CD4-positive, alpha-beta T cell (primary cell): ENCODE measurements at regions not wholly inside any gene's neighbourhood (a gene's known extent, or its start where the extent isn't known, plus 50 kb on each side); places are given as distances from the start of the nearest gene placed in this dataset.

Source experiments
- ATAC-seq: fragments of 200-7000 bp; cut with Tn5 transposase; one replicate; pipeline ENCODE4 v1.10.0; 2022; ENCODE audit warnings: mild to moderate bottlenecking; ENCODE audit not compliant: poor library complexity
- CTCF ChIA-PET: fragments of 350-600 bp; sonication (Branson Sonifier 250); formaldehyde crosslinking; loops from one replicate; lab custom pipeline; 2021; ENCODE audit warnings: antibody characterized with exemption, inconsistent platforms; lab: Charles Lee
- POLR2A ChIA-PET: fragments of 350-600 bp; sonication (Branson Sonifier 250); formaldehyde crosslinking; loops from one replicate; lab custom pipeline; 2021; ENCODE audit warnings: antibody characterized with exemption, inconsistent platforms; lab: Charles Lee
- DNase-seq, 14 experiments: peaks; one replicate each; pipeline ENCODE4 v3.0.0-alpha.2; 2013 to 2020; ENCODE audit warnings: mixed read lengths in 2 of 14
- H3K27ac ChIP-seq, 2 donors: one replicate each; pipeline versions ENCODE4 v1.5.1 to v1.7.0; 2013; ENCODE audit warnings: low read length in 2 of 2, low read depth in 1 of 2, mild to moderate bottlenecking in 1 of 2
- H3K27me3 ChIP-seq, 2 experiments: 1 replicate in 1 of 2; 2 replicates in 1 of 2; pipeline versions ENCODE4 v1.6.1 to v1.7.0; 2013; ENCODE audit warnings: low read length in 2 of 2, control low read depth in 1 of 2, mild to moderate bottlenecking in 1 of 2, moderate library complexity in 1 of 2; ENCODE audit not compliant: insufficient read depth in 2 of 2, control insufficient read depth in 1 of 2
- H3K36me3 ChIP-seq: one replicate; pipeline ENCODE4 v1.6.1; 2013; ENCODE audit warnings: low read length, control low read depth; ENCODE audit not compliant: insufficient read depth
- H3K4me1 ChIP-seq: one replicate; pipeline ENCODE4 v1.6.1; 2013; ENCODE audit warnings: low read length, control low read depth; ENCODE audit not compliant: insufficient read depth
- H3K4me3 ChIP-seq: one replicate; pipeline ENCODE4 v1.5.1; 2013; ENCODE audit warnings: mild to moderate bottlenecking, low read length, moderate library complexity
- H3K9me3 ChIP-seq, 2 experiments: 1 replicate in 1 of 2; 2 replicates in 1 of 2; pipeline versions ENCODE4 v1.6.1 to v1.7.0; 2013; ENCODE audit warnings: low read length in 2 of 2, mild to moderate bottlenecking in 2 of 2, control low read depth in 1 of 2, moderate library complexity in 1 of 2; ENCODE audit not compliant: control insufficient read depth in 1 of 2, insufficient read depth in 1 of 2
- H3K27ac Mint-ChIP-seq: one replicate; pipeline ENCODE4 v1.8.0; 2020; ENCODE audit warnings: mixed read lengths
- H3K27me3 Mint-ChIP-seq: one replicate; pipeline ENCODE4 v1.8.0; 2021; ENCODE audit warnings: mixed read lengths
- H3K36me3 Mint-ChIP-seq: one replicate; pipeline ENCODE4 v1.8.0; 2021; ENCODE audit warnings: low read depth, mixed read lengths
- H3K4me1 Mint-ChIP-seq: one replicate; pipeline ENCODE4 v1.8.0; 2021; ENCODE audit warnings: low read depth, mixed read lengths
- H3K4me3 Mint-ChIP-seq: one replicate; pipeline ENCODE4 v1.8.0; 2020; ENCODE audit warnings: mild to moderate bottlenecking, mixed read lengths
- H3K9me3 Mint-ChIP-seq: one replicate; pipeline ENCODE4 v1.8.0; 2020; ENCODE audit warnings: mixed read lengths
- intact Hi-C, 2 experiments: fragments of 100-400 bp; cut with DNase I in 1 of 2; cut with micrococcal nuclease in 1 of 2; formaldehyde crosslinking; loops; one replicate each; pipeline versions ENCODE4 v1.15.1 to v1.9.0; 2023 to 2025; cut with DNase I, micrococcal nuclease
- TF ChIP-seq, protein P1 (sequence below): fragments of 200-600 bp; IDR thresholded peaks from one replicate; pipeline ENCODE4 v1.8.0; 2022; ENCODE audit warnings: antibody characterized with exemption, mild to moderate bottlenecking

GRCh38 chr7:12941512-12941911 lies 254.1 kb downstream of the ARL4A start:
- H3K27ac Mint-ChIP-seq: no peak overlapping the region
- H3K4me3 Mint-ChIP-seq: no peak overlapping the region
- Histone ChIP-seq H3K4me1 (no peaks in the 10 kb centered on the region), H3K27ac (no peak overlapping the region), H3K9me3 (peaks cover 0 to 5% of the 10 kb centered on the region in 2 experiments), H3K27me3 (no peaks in the 10 kb centered on the region), H3K4me3 (no peak overlapping the region), H3K36me3 (no peaks in the 10 kb centered on the region)
- H3K4me1 Mint-ChIP-seq: no peaks in the 10 kb centered on the region
- POLR2A ChIA-PET: no interaction called here
- intact Hi-C loops: no loop called here
- CTCF ChIA-PET: no interaction called here
- TF ChIP-seq, protein P1, sequence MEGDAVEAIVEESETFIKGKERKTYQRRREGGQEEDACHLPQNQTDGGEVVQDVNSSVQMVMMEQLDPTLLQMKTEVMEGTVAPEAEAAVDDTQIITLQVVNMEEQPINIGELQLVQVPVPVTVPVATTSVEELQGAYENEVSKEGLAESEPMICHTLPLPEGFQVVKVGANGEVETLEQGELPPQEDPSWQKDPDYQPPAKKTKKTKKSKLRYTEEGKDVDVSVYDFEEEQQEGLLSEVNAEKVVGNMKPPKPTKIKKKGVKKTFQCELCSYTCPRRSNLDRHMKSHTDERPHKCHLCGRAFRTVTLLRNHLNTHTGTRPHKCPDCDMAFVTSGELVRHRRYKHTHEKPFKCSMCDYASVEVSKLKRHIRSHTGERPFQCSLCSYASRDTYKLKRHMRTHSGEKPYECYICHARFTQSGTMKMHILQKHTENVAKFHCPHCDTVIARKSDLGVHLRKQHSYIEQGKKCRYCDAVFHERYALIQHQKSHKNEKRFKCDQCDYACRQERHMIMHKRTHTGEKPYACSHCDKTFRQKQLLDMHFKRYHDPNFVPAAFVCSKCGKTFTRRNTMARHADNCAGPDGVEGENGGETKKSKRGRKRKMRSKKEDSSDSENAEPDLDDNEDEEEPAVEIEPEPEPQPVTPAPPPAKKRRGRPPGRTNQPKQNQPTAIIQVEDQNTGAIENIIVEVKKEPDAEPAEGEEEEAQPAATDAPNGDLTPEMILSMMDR: no peak
- H3K27me3 Mint-ChIP-seq: peaks cover 6% of the 10 kb centered on the region
- DNase-seq: no peak
- ATAC-seq: no peak
- H3K9me3 Mint-ChIP-seq: no peaks in the 10 kb centered on the region
- H3K36me3 Mint-ChIP-seq: no peaks in the 10 kb centered on the region

DNA sequence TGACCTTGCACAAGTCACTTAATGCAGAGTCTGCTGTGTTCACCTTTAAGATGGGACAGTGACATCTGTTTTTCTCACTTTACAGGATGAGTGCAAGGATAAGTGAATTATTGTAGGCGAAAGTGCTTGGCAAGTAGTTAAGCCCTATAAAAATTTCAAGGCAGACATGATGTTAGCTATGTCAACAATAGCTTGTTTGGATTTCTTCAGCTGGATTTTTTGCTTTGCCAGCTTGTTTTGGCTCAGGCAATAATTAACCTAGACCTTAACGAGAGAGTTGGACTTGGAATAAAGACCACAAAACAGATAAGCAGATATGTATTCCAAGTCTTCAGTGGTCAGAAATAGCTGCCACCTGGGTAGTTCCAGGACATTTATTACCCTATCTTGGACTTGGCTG lies 255.2 kb downstream of the ARL4A start:
- CTCF ChIA-PET: no interaction called here
- H3K9me3 Mint-ChIP-seq: no peaks in the 10 kb centered on the region
- ATAC-seq: no peak

DNA sequence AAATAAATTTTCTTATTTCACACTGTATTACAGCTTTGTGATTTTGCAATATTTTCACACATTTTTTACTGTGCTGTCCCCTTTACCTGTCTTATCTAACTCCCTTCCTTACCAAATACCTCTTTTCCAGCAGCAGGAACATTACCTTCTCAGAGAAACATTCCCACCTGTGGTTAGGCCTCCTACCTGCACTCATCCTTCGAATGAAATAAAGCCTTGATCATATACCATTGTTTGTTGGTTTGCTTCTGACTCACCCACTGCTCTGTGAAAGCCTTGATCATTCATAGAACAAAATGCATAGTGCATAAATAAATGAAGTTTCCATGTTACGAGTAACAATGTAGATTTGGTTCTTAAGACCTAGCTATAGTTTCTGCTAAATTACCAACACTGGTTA lies 256.3 kb downstream of the ARL4A start:
- ChIA-PET CTCF (interaction anchor here (0.7 kb wide), 1 partner anchor 235 kb away, joined by 3 read pairs; no protein-coding TSS in a partner anchor), POLR2A (no interaction called here)
- DNase-seq: no peak
- no peak overlapping the region for H3K27ac Mint-ChIP-seq
- H3K4me1 Mint-ChIP-seq: no peaks in the 10 kb centered on the region
- H3K36me3 Mint-ChIP-seq: no peaks in the 10 kb centered on the region
- no peak overlapping the region for H3K4me3 Mint-ChIP-seq
- peaks cover 6% of the 10 kb centered on the region for H3K27me3 Mint-ChIP-seq
- TF ChIP-seq, protein P1: no peak
- H3K27ac ChIP-seq: no peak overlapping the region
- H3K27me3 ChIP-seq: no peaks in the 10 kb centered on the region
- H3K4me3 ChIP-seq: no peak overlapping the region
- intact Hi-C loops: no loop called here
- ATAC-seq: no peak
- no peaks in the 10 kb centered on the region for H3K9me3 Mint-ChIP-seq
- no peaks in the 10 kb centered on the region for H3K4me1 ChIP-seq
- H3K36me3 ChIP-seq: no peaks in the 10 kb centered on the region
- peaks cover 0 to 5% of the 10 kb centered on the region in 2 experiments for H3K9me3 ChIP-seq

More for the DNA sequence above, 255.2 kb downstream of the ARL4A start:
- Mint-ChIP-seq H3K36me3 (no peaks in the 10 kb centered on the region), H3K27me3 (peaks cover 6% of the 10 kb centered on the region), H3K4me1 (no peaks in the 10 kb centered on the region), H3K4me3 (no peak overlapping the region), H3K27ac (no peak overlapping the region)
- Histone ChIP-seq H3K9me3 (peaks cover 0 to 5% of the 10 kb centered on the region in 2 experiments), H3K4me1 (no peaks in the 10 kb centered on the region), H3K4me3 (no peak overlapping the region), H3K36me3 (no peaks in the 10 kb centered on the region), H3K27me3 (no peaks in the 10 kb centered on the region), H3K27ac (no peak overlapping the region)
- intact Hi-C loops: no loop called here
- DNase-seq: no peak
- TF ChIP-seq, protein P1: no peak
- POLR2A ChIA-PET: no interaction called here
